ENCODE measurements at regions not wholly inside any gene's neighbourhood (a gene's known extent, or its start where the extent isn't known, plus 50 kb on each side); places are given as distances from the start of the nearest gene placed in this dataset.

DNA sequence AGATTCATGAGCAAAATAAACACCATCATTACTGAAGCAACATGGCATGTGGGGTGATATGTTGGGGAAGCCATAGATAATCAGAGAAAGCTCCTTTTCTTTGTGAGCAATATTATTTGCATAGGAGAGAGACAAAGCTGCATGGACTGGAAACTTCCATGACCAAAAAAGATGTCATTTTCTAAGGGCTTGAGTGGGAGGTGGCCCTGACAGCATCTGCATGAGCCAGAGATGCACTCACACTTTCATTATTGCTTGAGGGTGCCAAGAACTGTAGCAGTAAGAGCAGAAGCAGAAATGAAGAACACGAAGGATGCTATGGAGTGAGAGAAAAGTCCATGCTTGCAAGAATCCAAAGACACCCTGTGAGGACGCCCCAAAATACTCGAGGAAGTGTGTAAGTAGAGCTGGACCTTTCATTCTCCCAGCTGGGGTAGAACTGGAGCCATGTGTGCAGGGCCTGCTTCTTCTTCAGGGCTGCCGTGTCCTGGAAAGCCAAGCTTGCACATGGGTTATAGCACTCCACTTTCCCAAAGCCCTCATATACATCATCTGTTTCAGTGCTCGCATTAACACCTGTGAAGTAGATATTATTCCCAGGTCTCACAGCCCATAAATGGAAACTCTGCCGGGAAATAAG lies 851.2 kb downstream of the DHX35 start:
- in situ Hi-C loops (cut with MboI), result no loop called here
- Histone ChIP-seq H3K4me2 (ENCODE audit: unreplicated experiment) (no peak overlapping the region), H3F3A (ENCODE audit: insufficient read depth) (no peaks in the 10 kb centered on the region), H3K4me1 (ENCODE audit: insufficient read depth) (0 out of 2 replicates have a peak, but pooled peaks cover 7% of the 10 kb centered on the region), H3K27me3 (replicated peaks; ENCODE audit: insufficient read depth) (no peaks in the 10 kb centered on the region), H3K27ac (no peak overlapping the region), H2AFZ (no peak overlapping the region), H4K20me1 (ENCODE audit: insufficient read depth) (no peaks in the 10 kb centered on the region), H3K4me3 (no peak overlapping the region), H3K9ac (no peak overlapping the region), H3K36me3 (ENCODE audit: low read depth) (no peaks in the 10 kb centered on the region), H3K79me2 (ENCODE audit: insufficient read depth) (no peaks in the 10 kb centered on the region), H3K9me3 (ENCODE audit: low read depth) (no peaks in the 10 kb centered on the region), H3K9me2 (ENCODE audit: insufficient read depth) (no peaks in the 10 kb centered on the region)
- WGBS, 2 experiments (ENCODE audit: low coverage in 1 of 2, low lambda C conversion rate in 2 of 2, missing lambda C conversion rate in 2 of 2), result 66% methylated on average over 6 of the region's 6 CpGs
- no peak for DNase-seq
- TF ChIP-seq EZH2phosphoT487 (IDR thresholded peaks at IDR 0.05; ENCODE audit: insufficient read depth, low read depth) (no peak), EZH2 (IDR thresholded peaks at IDR 0.05; ENCODE audit: insufficient read depth, poor library complexity, severe bottlenecking) (no peak)

DNA sequence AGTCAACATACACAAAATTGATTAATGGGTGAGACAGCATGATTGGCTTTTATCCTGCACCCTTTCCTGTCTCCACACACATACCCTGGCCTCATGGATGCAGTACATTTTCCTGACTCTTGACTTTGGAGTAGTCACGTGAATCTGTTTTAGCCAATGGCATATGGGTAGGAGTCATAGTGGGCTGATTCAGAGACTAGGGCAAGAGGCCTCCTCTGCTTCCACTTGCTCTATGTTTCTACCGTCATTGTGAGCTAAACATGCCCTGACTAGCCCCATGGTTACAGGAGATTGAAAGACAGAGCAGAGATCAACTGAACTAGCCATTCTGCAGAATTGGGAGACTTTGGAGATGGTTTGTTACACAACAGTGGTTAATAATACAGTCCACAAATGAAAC lies 850.0 kb downstream of the DHX35 start:
- H3K27me3 ChIP-seq (replicated peaks; ENCODE audit: insufficient read depth), result no peaks in the 10 kb centered on the region
- no peak for TF ChIP-seq EZH2 (IDR thresholded peaks at IDR 0.05; ENCODE audit: insufficient read depth, poor library complexity, severe bottlenecking)
- no peak for TF ChIP-seq EZH2phosphoT487 (IDR thresholded peaks at IDR 0.05; ENCODE audit: insufficient read depth, low read depth)
- H3K9me2 ChIP-seq (ENCODE audit: insufficient read depth), result no peaks in the 10 kb centered on the region
- no peak for DNase-seq
- no peaks in the 10 kb centered on the region for H3F3A ChIP-seq (ENCODE audit: insufficient read depth)
- H4K20me1 ChIP-seq (ENCODE audit: insufficient read depth), result no peaks in the 10 kb centered on the region
- no peak overlapping the region for H3K4me2 ChIP-seq (ENCODE audit: unreplicated experiment)
- no peak overlapping the region for H3K4me3 ChIP-seq
- no peaks in the 10 kb centered on the region for H3K36me3 ChIP-seq (ENCODE audit: low read depth)
- H3K9me3 ChIP-seq (ENCODE audit: low read depth), result no peaks in the 10 kb centered on the region
- 67% methylated on average over 2 of the region's 2 CpGs for WGBS, 2 experiments (ENCODE audit: low coverage in 1 of 2, low lambda C conversion rate in 2 of 2, missing lambda C conversion rate in 2 of 2)
- in situ Hi-C loops (cut with MboI), result no loop called here
- no peak overlapping the region for H3K27ac ChIP-seq
- 0 out of 2 replicates have a peak, but pooled peaks cover 7% of the 10 kb centered on the region for H3K4me1 ChIP-seq (ENCODE audit: insufficient read depth)
- no peaks in the 10 kb centered on the region for H3K79me2 ChIP-seq (ENCODE audit: insufficient read depth)
- H3K9ac ChIP-seq, result no peak overlapping the region
- no peak overlapping the region; the same call in 1 of the 2 replicates for H2AFZ ChIP-seq

DNA sequence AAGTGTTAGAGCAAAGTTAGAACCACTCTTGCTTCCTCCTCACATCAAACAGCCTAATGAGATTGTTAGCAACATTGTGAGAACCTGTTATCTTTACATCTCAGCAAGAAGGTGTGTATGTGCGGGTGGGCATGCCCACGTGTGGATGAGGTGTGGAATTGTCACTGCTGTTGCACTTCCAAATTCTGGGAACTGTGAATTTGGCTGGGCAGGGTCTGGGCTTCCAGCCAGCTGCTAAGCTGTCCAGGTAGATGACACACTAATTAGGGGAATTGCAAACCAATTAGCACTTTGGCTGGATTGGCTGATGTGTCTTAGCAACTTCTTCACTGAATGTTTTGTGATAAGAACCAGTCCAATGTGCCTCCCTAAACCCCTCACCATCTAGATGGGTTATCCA lies 848.2 kb downstream of the DHX35 start:
- no peak overlapping the region for H3K27ac ChIP-seq
- no peak overlapping the region for H2AFZ ChIP-seq
- no peaks in the 10 kb centered on the region for H3K9me3 ChIP-seq (ENCODE audit: low read depth)
- 61 to 69% methylated on average over 2 of the region's 2 CpGs for WGBS, 2 experiments (ENCODE audit: low coverage in 1 of 2, low lambda C conversion rate in 2 of 2, missing lambda C conversion rate in 2 of 2)
- no peaks in the 10 kb centered on the region for H3K79me2 ChIP-seq (ENCODE audit: insufficient read depth)
- 0 out of 2 replicates have a peak, but pooled peaks cover 7% of the 10 kb centered on the region for H3K4me1 ChIP-seq (ENCODE audit: insufficient read depth)
- no peaks in the 10 kb centered on the region for H3K36me3 ChIP-seq (ENCODE audit: low read depth)
- no peaks in the 10 kb centered on the region for H4K20me1 ChIP-seq (ENCODE audit: insufficient read depth)
- H3K4me2 ChIP-seq (ENCODE audit: unreplicated experiment), result no peak overlapping the region
- TF ChIP-seq EZH2phosphoT487 (IDR thresholded peaks at IDR 0.05; ENCODE audit: insufficient read depth, low read depth), result no peak
- no peak for TF ChIP-seq EZH2 (IDR thresholded peaks at IDR 0.05; ENCODE audit: insufficient read depth, poor library complexity, severe bottlenecking)
- H3K27me3 ChIP-seq (replicated peaks; ENCODE audit: insufficient read depth), result no peaks in the 10 kb centered on the region
- no peak for DNase-seq
- in situ Hi-C loops (cut with MboI), result no loop called here
- H3F3A ChIP-seq (ENCODE audit: insufficient read depth), result no peaks in the 10 kb centered on the region
- H3K9ac ChIP-seq, result no peak overlapping the region
- H3K4me3 ChIP-seq, result no peak overlapping the region
- H3K9me2 ChIP-seq (ENCODE audit: insufficient read depth), result no peaks in the 10 kb centered on the region

DNA sequence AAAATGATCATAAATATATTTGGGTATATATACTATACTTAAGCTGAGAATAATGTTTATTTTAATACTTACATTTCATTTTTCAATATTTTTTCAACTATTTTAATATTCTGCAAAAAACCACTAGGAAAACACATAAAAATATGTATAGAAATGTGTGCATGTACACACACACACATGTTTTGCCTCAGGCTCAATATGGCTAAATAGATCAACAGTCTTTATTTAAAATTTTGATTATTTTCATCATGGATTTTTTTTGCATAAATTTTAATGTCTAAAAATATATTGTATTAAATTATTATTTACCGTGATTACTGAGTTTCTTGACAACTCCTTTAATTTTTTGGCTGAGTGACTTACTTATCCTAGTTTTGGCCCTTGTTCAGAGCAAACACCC lies 846.5 kb downstream of the DHX35 start:
- no peaks in the 10 kb centered on the region for H3F3A ChIP-seq (ENCODE audit: insufficient read depth)
- H2AFZ ChIP-seq, result no peak overlapping the region
- H3K79me2 ChIP-seq (ENCODE audit: insufficient read depth), result no peaks in the 10 kb centered on the region
- in situ Hi-C loops (cut with MboI), result no loop called here
- H3K9ac ChIP-seq, result no peak overlapping the region
- no peaks in the 10 kb centered on the region for H3K27me3 ChIP-seq (replicated peaks; ENCODE audit: insufficient read depth)
- no peaks in the 10 kb centered on the region for H4K20me1 ChIP-seq (ENCODE audit: insufficient read depth)
- H3K4me2 ChIP-seq (ENCODE audit: unreplicated experiment), result no peak overlapping the region
- H3K36me3 ChIP-seq (ENCODE audit: low read depth), result no peaks in the 10 kb centered on the region
- 70 to 80% methylated on average over 1 of the region's 1 CpG for WGBS, 2 experiments (ENCODE audit: low coverage in 1 of 2, low lambda C conversion rate in 2 of 2, missing lambda C conversion rate in 2 of 2)
- H3K9me3 ChIP-seq (ENCODE audit: low read depth), result no peaks in the 10 kb centered on the region
- TF ChIP-seq EZH2 (IDR thresholded peaks at IDR 0.05; ENCODE audit: insufficient read depth, poor library complexity, severe bottlenecking), result no peak
- no peak for TF ChIP-seq EZH2phosphoT487 (IDR thresholded peaks at IDR 0.05; ENCODE audit: insufficient read depth, low read depth)
- H3K4me1 ChIP-seq (ENCODE audit: insufficient read depth), result 0 out of 2 replicates have a peak, but pooled peaks cover 7% of the 10 kb centered on the region
- H3K9me2 ChIP-seq (ENCODE audit: insufficient read depth), result no peaks in the 10 kb centered on the region
- H3K4me3 ChIP-seq, result no peak overlapping the region
- no peak for DNase-seq
- no peak overlapping the region for H3K27ac ChIP-seq
